GM23338 (cell line): ENCODE measurements at regions not wholly inside any gene's neighbourhood (a gene's known extent, or its start where the extent isn't known, plus 50 kb on each side); places are given as distances from the start of the nearest gene placed in this dataset.

Source experiments
- ATAC-seq: fragments of 200-7000 bp; cut with Tn5 transposase; 3 replicates; pipeline ENCODE4 v1.9.1; 2020
- DNase-seq: peaks from one replicate; pipeline ENCODE4 v3.0.0-alpha.2; 2015; ENCODE audit warnings: low spot score
- H2AFZ ChIP-seq: fragments of 200-600 bp; sonication (generic); 2 replicates; pipeline ENCODE4 v1.8.0; 2016; ENCODE audit warnings: antibody characterized with exemption, mild to moderate bottlenecking, moderate library complexity
- H3F3A ChIP-seq: fragments of 200-600 bp; sonication (generic); replicated peaks from 2 replicates; pipeline ENCODE4 v1.8.0; 2017; ENCODE audit warnings: antibody characterized with exemption, mixed run types, low read depth
- H3K27ac ChIP-seq: fragments of 200-600 bp; sonication (generic); 2 replicates; pipeline ENCODE4 v1.6.1; 2016; ENCODE audit warnings: low read depth
- H3K27me3 ChIP-seq: fragments of 200-600 bp; sonication (generic); 2 replicates; pipeline ENCODE4 v1.8.0; 2016; ENCODE audit warnings: mild to moderate bottlenecking, mixed run types, moderate library complexity; ENCODE audit not compliant: insufficient read depth
- H3K36me3 ChIP-seq: fragments of 200-600 bp; sonication (generic); 2 replicates; pipeline ENCODE4 v1.8.0; 2016; ENCODE audit warnings: mild to moderate bottlenecking; ENCODE audit not compliant: insufficient read depth
- H3K4me1 ChIP-seq: fragments of 200-600 bp; sonication (generic); 2 replicates; pipeline ENCODE4 v1.8.0; 2016; ENCODE audit warnings: mild to moderate bottlenecking, moderate library complexity; ENCODE audit not compliant: insufficient read depth
- H3K4me2 ChIP-seq: fragments of 200-600 bp; sonication (generic); 2 replicates; pipeline ENCODE4 v1.7.1; 2017; ENCODE audit warnings: mixed run types
- H3K4me3 ChIP-seq: fragments of 200-600 bp; sonication (generic); 2 replicates; pipeline ENCODE4 v1.6.1; 2016; ENCODE audit warnings: mixed run types
- H3K79me2 ChIP-seq: fragments of 200-600 bp; sonication (generic); replicated peaks from 2 replicates; pipeline ENCODE4 v1.8.0; 2017; ENCODE audit warnings: mild to moderate bottlenecking; ENCODE audit not compliant: insufficient read depth
- H3K9me2 ChIP-seq: fragments of 200-600 bp; sonication (generic); 2 replicates; pipeline ENCODE4 v1.8.0; 2017; ENCODE audit not compliant: insufficient read depth
- H4K20me1 ChIP-seq: fragments of 200-600 bp; sonication (generic); replicated peaks from 2 replicates; pipeline ENCODE4 v1.8.0; 2017; ENCODE audit warnings: mild to moderate bottlenecking; ENCODE audit not compliant: insufficient read depth
- H3K27ac Mint-ChIP-seq: 2 replicates; pipeline ENCODE4 v1.8.0; 2020; ENCODE audit warnings: inconsistent platforms, mild to moderate bottlenecking, moderate library complexity, mixed read lengths
- H3K27me3 Mint-ChIP-seq: 3 replicates; pipeline ENCODE4 v1.8.0; 2022; ENCODE audit warnings: low read depth, mild to moderate bottlenecking, moderate library complexity, mixed read lengths, inconsistent platforms; ENCODE audit not compliant: insufficient read depth, poor library complexity
- H3K36me3 Mint-ChIP-seq: 3 replicates; pipeline ENCODE4 v1.8.0; 2021; ENCODE audit warnings: low read depth, mild to moderate bottlenecking, inconsistent platforms, moderate library complexity, mixed read lengths
- H3K4me1 Mint-ChIP-seq: 3 replicates; pipeline ENCODE4 v1.8.0; 2020; ENCODE audit warnings: mild to moderate bottlenecking, inconsistent platforms, mixed read lengths
- H3K4me3 Mint-ChIP-seq: 3 replicates; pipeline ENCODE4 v1.8.0; 2021; ENCODE audit warnings: moderate library complexity, mild to moderate bottlenecking, inconsistent platforms, mixed read lengths
- H3K9me3 Mint-ChIP-seq: 3 replicates; pipeline ENCODE4 v1.8.0; 2020; ENCODE audit warnings: moderate library complexity, mild to moderate bottlenecking, inconsistent platforms, mixed read lengths
- CREB1 ChIP-seq: fragments of 250-450 bp; sonication (Bioruptor Pico); IDR thresholded peaks from 2 replicates; pipeline ENCODE4 v1.5.0; 2020; ENCODE audit warnings: low read depth, mild to moderate bottlenecking, moderate library complexity
- EZH2 ChIP-seq: fragments of 200-600 bp; sonication (generic); IDR thresholded peaks from one replicate; pipeline ENCODE4 v1.8.0; 2017; ENCODE audit warnings: antibody characterized with exemption, mild to moderate bottlenecking, low read depth; ENCODE audit not compliant: unreplicated experiment
- EZH2phosphoT487 ChIP-seq: fragments of 200-600 bp; sonication (generic); IDR thresholded peaks from one replicate; pipeline ENCODE4 v1.8.1; 2018; ENCODE audit warnings: antibody characterized with exemption; ENCODE audit not compliant: unreplicated experiment
- JUNB ChIP-seq: IDR thresholded peaks from one replicate; pipeline ENCODE4 v1.6.1; 2016; ENCODE audit warnings: antibody characterized with exemption; ENCODE audit not compliant: unreplicated experiment
- NANOG ChIP-seq: IDR thresholded peaks from 2 replicates; pipeline ENCODE4 v1.6.1; 2016; ENCODE audit warnings: antibody characterized with exemption, borderline replicate concordance
- POLR2AphosphoS5 ChIP-seq: IDR thresholded peaks from 2 replicates; pipeline ENCODE4 v1.6.1; 2016; ENCODE audit warnings: antibody characterized with exemption, low read depth
- STAT1 ChIP-seq: IDR thresholded peaks from one replicate; pipeline ENCODE4 v1.6.1; 2016; ENCODE audit warnings: antibody characterized with exemption; ENCODE audit not compliant: unreplicated experiment
- ZNF114 ChIP-seq: fragments of 250-450 bp; sonication (Bioruptor Pico); IDR thresholded peaks from 2 replicates; pipeline ENCODE4 v1.5.0; 2020; ENCODE audit warnings: mild to moderate bottlenecking, moderate library complexity
- TF ChIP-seq, protein P1 (sequence below): IDR thresholded peaks from one replicate; pipeline ENCODE4 v1.6.1; 2018; ENCODE audit warnings: antibody characterized with exemption; ENCODE audit not compliant: unreplicated experiment
- TF ChIP-seq, protein P2 (sequence below): IDR thresholded peaks from 2 replicates; pipeline ENCODE4 v1.6.1; 2016; ENCODE audit warnings: antibody characterized with exemption
- TF ChIP-seq, protein P3 (sequence below), 2 experiments: fragments of 200-600 bp in 1 of 2; sonication (generic) in 1 of 2; conservative IDR thresholded peaks; 2 replicates each; pipeline versions ENCODE4 v1.5.1 to v1.6.1; 2016 to 2017; ENCODE audit warnings: antibody characterized with exemption in 2 of 2, low read depth in 2 of 2, mild to moderate bottlenecking in 2 of 2, moderate library complexity in 1 of 2

DNA sequence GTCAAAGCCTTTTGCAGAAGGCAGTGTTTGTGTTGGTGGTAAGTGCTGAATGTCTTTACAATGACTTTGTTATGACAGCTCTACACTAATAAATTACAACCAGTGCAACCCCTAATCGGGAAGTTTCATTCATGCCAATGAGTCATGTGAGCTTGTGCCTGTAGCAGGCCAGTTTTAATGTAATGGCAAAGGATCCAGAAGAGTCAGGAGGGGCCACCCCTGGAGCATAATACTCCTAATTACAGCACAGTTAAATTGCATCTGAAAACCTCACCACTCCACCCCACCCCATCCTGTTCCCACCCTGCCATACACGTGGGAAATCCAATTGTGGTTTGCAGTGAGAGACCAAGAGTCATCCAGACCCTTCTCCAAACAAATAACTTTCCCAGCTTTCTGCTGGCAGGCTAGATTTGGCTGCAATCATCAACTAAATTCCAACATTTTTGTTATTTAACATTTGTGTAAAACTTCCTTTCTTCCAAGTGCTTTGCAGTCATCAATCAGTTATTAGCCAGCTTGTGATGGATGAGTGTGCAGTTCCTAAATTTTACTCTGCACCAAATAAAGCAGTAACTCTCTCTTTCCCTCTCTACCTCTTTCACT, 277.3 kb upstream of the FAT3 start (continued):
- TF ChIP-seq, protein P1, sequence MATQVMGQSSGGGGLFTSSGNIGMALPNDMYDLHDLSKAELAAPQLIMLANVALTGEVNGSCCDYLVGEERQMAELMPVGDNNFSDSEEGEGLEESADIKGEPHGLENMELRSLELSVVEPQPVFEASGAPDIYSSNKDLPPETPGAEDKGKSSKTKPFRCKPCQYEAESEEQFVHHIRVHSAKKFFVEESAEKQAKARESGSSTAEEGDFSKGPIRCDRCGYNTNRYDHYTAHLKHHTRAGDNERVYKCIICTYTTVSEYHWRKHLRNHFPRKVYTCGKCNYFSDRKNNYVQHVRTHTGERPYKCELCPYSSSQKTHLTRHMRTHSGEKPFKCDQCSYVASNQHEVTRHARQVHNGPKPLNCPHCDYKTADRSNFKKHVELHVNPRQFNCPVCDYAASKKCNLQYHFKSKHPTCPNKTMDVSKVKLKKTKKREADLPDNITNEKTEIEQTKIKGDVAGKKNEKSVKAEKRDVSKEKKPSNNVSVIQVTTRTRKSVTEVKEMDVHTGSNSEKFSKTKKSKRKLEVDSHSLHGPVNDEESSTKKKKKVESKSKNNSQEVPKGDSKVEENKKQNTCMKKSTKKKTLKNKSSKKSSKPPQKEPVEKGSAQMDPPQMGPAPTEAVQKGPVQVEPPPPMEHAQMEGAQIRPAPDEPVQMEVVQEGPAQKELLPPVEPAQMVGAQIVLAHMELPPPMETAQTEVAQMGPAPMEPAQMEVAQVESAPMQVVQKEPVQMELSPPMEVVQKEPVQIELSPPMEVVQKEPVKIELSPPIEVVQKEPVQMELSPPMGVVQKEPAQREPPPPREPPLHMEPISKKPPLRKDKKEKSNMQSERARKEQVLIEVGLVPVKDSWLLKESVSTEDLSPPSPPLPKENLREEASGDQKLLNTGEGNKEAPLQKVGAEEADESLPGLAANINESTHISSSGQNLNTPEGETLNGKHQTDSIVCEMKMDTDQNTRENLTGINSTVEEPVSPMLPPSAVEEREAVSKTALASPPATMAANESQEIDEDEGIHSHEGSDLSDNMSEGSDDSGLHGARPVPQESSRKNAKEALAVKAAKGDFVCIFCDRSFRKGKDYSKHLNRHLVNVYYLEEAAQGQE, result no peak
- TF ChIP-seq, protein P2, sequence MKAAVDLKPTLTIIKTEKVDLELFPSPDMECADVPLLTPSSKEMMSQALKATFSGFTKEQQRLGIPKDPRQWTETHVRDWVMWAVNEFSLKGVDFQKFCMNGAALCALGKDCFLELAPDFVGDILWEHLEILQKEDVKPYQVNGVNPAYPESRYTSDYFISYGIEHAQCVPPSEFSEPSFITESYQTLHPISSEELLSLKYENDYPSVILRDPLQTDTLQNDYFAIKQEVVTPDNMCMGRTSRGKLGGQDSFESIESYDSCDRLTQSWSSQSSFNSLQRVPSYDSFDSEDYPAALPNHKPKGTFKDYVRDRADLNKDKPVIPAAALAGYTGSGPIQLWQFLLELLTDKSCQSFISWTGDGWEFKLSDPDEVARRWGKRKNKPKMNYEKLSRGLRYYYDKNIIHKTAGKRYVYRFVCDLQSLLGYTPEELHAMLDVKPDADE, result no peak
- TF ChIP-seq POLR2AphosphoS5, result no peak
- TF ChIP-seq EZH2, result no peak
- TF ChIP-seq, protein P3, sequence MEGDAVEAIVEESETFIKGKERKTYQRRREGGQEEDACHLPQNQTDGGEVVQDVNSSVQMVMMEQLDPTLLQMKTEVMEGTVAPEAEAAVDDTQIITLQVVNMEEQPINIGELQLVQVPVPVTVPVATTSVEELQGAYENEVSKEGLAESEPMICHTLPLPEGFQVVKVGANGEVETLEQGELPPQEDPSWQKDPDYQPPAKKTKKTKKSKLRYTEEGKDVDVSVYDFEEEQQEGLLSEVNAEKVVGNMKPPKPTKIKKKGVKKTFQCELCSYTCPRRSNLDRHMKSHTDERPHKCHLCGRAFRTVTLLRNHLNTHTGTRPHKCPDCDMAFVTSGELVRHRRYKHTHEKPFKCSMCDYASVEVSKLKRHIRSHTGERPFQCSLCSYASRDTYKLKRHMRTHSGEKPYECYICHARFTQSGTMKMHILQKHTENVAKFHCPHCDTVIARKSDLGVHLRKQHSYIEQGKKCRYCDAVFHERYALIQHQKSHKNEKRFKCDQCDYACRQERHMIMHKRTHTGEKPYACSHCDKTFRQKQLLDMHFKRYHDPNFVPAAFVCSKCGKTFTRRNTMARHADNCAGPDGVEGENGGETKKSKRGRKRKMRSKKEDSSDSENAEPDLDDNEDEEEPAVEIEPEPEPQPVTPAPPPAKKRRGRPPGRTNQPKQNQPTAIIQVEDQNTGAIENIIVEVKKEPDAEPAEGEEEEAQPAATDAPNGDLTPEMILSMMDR (conservative IDR thresholded peaks at IDR 0.05; ENCODE audit: low read depth in 2 of 2), result no peak
- no peak for TF ChIP-seq STAT1
- no peak for TF ChIP-seq NANOG
- TF ChIP-seq ZNF114 (CRISPR knock-in tag), result no peak
- no peak for TF ChIP-seq JUNB
- TF ChIP-seq EZH2phosphoT487, result no peak
- TF ChIP-seq CREB1 (CRISPR knock-in tag), result no peak

DNA sequence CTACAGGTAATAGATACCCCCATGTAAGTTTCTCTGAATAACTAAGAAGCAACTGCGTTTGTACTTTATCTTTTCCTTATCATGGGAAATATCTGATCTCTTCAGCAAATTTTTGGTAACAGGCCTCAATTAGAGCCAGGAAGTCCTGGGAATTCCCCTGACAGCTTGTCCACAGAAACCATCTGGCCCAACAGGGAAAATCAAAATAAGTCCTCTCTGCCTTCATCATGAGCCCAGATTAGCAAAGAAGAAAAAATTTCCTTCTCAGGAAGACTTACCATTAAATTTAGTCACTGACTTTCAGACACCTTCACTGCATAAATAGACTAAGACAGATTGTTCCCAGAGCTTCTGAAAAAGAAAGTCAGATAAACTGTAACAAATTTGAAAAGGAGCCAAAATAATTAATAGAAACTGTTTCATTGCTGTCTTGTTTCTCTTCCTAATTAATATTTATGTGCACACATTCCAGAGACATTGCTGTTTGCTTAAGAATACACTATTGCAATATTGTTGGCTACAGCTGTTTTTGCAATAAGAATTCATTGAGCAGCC, 278.1 kb upstream of the FAT3 start:
- Histone ChIP-seq H4K20me1 (no peaks in the 10 kb centered on the region), H3K79me2 (no peaks in the 10 kb centered on the region), H3K27me3 (no peaks in the 10 kb centered on the region), H3K9me2 (no peaks in the 10 kb centered on the region), H3K36me3 (no peaks in the 10 kb centered on the region), H3K4me3 (no peak overlapping the region), H2AFZ (no peak overlapping the region), H3K27ac (no peak overlapping the region), H3F3A (no peaks in the 10 kb centered on the region), H3K4me1 (no peaks in the 10 kb centered on the region), H3K4me2 (no peak overlapping the region)
- Mint-ChIP-seq H3K4me3 (no peak overlapping the region), H3K27me3 (peaks cover 1% of the 10 kb centered on the region), H3K9me3 (no peaks in the 10 kb centered on the region), H3K36me3 (no peaks in the 10 kb centered on the region), H3K4me1 (no peaks in the 10 kb centered on the region; the same call in 2 of the 3 replicates), H3K27ac (no peak overlapping the region)
- TF ChIP-seq EZH2phosphoT487 (no peak), CREB1 (CRISPR knock-in tag) (no peak), JUNB (no peak)
- TF ChIP-seq, protein P3 (conservative IDR thresholded peaks at IDR 0.05; ENCODE audit: low read depth in 2 of 2), result no peak
- DNase-seq, result no peak
- no peak for ATAC-seq
